ENCODE measurements at regions not wholly inside any gene's neighbourhood (a gene's known extent, or its start where the extent isn't known, plus 50 kb on each side); places are given as distances from the start of the nearest gene placed in this dataset.

- TF ChIP-seq ZBTB7A (IDR thresholded peaks at IDR 0.05; ENCODE audit: low read depth) (no peak), USF1 (IDR thresholded peaks at IDR 0.05) (no peak), FOXM1 (IDR thresholded peaks at IDR 0.05; ENCODE audit: borderline replicate concordance, low read depth) (no peak), TCF12 (IDR thresholded peaks at IDR 0.05; ENCODE audit: low read depth) (no peak), CEBPB (IDR thresholded peaks at IDR 0.05) (no peak), CREB1 (IDR thresholded peaks at IDR 0.05; ENCODE audit: low read depth) (no peak), NFIC (IDR thresholded peaks at IDR 0.05) (no peak), REST (IDR thresholded peaks at IDR 0.05; ENCODE audit: low read depth) (no peak)
These were observed 258.1 kb upstream of the IRX3 start for GRCh38 chr16:54544553-54545180.

- TF ChIP-seq YY1 (IDR thresholded peaks at IDR 0.05; ENCODE audit: low read depth) (no peak), TAF1 (IDR thresholded peaks at IDR 0.05; ENCODE audit: low read depth) (no peak), EP300 (IDR thresholded peaks at IDR 0.05; ENCODE audit: borderline replicate concordance) (no peak), NFIC (IDR thresholded peaks at IDR 0.05) (no peak), TEAD4 (IDR thresholded peaks at IDR 0.05) (no peak), FOXM1 (IDR thresholded peaks at IDR 0.05; ENCODE audit: borderline replicate concordance, low read depth) (no peak), TCF12 (IDR thresholded peaks at IDR 0.05; ENCODE audit: low read depth) (no peak), REST (IDR thresholded peaks at IDR 0.05; ENCODE audit: low read depth) (no peak), MAX (IDR thresholded peaks at IDR 0.05) (no peak), USF1 (IDR thresholded peaks at IDR 0.05) (no peak), EGR1 (IDR thresholded peaks at IDR 0.05) (no peak), CREB1 (IDR thresholded peaks at IDR 0.05; ENCODE audit: low read depth) (no peak), RAD21 (IDR thresholded peaks at IDR 0.05; ENCODE audit: low read depth) (no peak), CEBPB (IDR thresholded peaks at IDR 0.05) (no peak), ZBTB7A (IDR thresholded peaks at IDR 0.05; ENCODE audit: low read depth) (no peak)
These were observed 256.4 kb upstream of the IRX3 start for GRCh38 chr16:54542805-54543505.

GRCh38 chr16:54540525-54541180, 254.1 kb upstream of the IRX3 start:
- no peak for TF ChIP-seq EP300 (IDR thresholded peaks at IDR 0.05; ENCODE audit: borderline replicate concordance)
- TF ChIP-seq MAX (IDR thresholded peaks at IDR 0.05) = no peak
- TF ChIP-seq RAD21 (IDR thresholded peaks at IDR 0.05; ENCODE audit: low read depth) = no peak
- TF ChIP-seq YY1 (IDR thresholded peaks at IDR 0.05; ENCODE audit: low read depth) = no peak
- TF ChIP-seq NFIC (IDR thresholded peaks at IDR 0.05) = no peak
- no peak for TF ChIP-seq TCF12 (IDR thresholded peaks at IDR 0.05; ENCODE audit: low read depth)
- TF ChIP-seq REST (IDR thresholded peaks at IDR 0.05; ENCODE audit: low read depth) = no peak
- no peak for TF ChIP-seq ZBTB7A (IDR thresholded peaks at IDR 0.05; ENCODE audit: low read depth)
- no peak for TF ChIP-seq USF1 (IDR thresholded peaks at IDR 0.05)
- no peak for TF ChIP-seq CEBPB (IDR thresholded peaks at IDR 0.05)
- TF ChIP-seq EGR1 (IDR thresholded peaks at IDR 0.05) = no peak
- no peak for TF ChIP-seq TEAD4 (IDR thresholded peaks at IDR 0.05)
- TF ChIP-seq CREB1 (IDR thresholded peaks at IDR 0.05; ENCODE audit: low read depth) = no peak
- TF ChIP-seq TAF1 (IDR thresholded peaks at IDR 0.05; ENCODE audit: low read depth) = no peak
